PC-9 (cell line): ENCODE measurements at regions not wholly inside any gene's neighbourhood (a gene's known extent, or its start where the extent isn't known, plus 50 kb on each side); places are given as distances from the start of the nearest gene placed in this dataset.

ENCODE experiments used
- CTCF ChIP-seq: fragments of 200-600 bp; sonication (generic); conservative IDR thresholded peaks from 2 replicates; pipeline ENCODE4 v1.6.1; 2017; ENCODE audit warnings: mixed run types, antibody characterized with exemption, mild to moderate bottlenecking, moderate library complexity
- EZH2 ChIP-seq: fragments of 200-600 bp; sonication (generic); IDR thresholded peaks from 2 replicates; pipeline ENCODE4 v1.8.0; 2017; ENCODE audit warnings: antibody characterized with exemption, low read depth

- TF ChIP-seq CTCF (no peak), EZH2 (no peak)
Measured at GRCh38 chr6:4394786-4395185, 259.4 kb upstream of the ECI2 start.
